Right atrium auricular region (tissue), 2 donors: ENCODE measurements at regions not wholly inside any gene's neighbourhood (a gene's known extent, or its start where the extent isn't known, plus 50 kb on each side); places are given as distances from the start of the nearest gene placed in this dataset.

Experiments used
- DNase-seq: peaks from one replicate; pipeline ENCODE4 v3.0.0-alpha.2; 2019; ENCODE audit warnings: low spot score
- H3K27ac ChIP-seq, 2 donors: fragments of 200-600 bp; sonication (generic); 1 replicate in 1 of 2; 2 replicates in 1 of 2; pipeline ENCODE4 v1.5.1; 2016 to 2019
- H3K27me3 ChIP-seq, 2 donors: fragments of 200-600 bp; sonication (generic); one replicate each; pipeline versions ENCODE4 v1.5.1 to v1.6.0; 2017 to 2019
- H3K36me3 ChIP-seq: fragments of 200-600 bp; sonication (generic); one replicate; pipeline ENCODE4 v1.5.1; 2016
- H3K4me1 ChIP-seq, 2 donors: fragments of 200-600 bp; sonication (generic); one replicate each; pipeline versions ENCODE4 v1.5.1 to v1.6.0; 2017 to 2019
- H3K4me3 ChIP-seq, 2 donors: fragments of 200-600 bp; sonication (generic); 1 replicate in 1 of 2; 2 replicates in 1 of 2; pipeline ENCODE4 v1.5.1; 2017 to 2019; ENCODE audit warnings: mild to moderate bottlenecking in 1 of 2, moderate library complexity in 1 of 2
- H3K9me3 ChIP-seq, 2 donors: fragments of 200-600 bp; sonication (generic); one replicate each; pipeline ENCODE4 v1.5.1; 2019
- TF ChIP-seq, protein P1 (sequence below), 2 donors: fragments of 200-600 bp; sonication (generic); IDR thresholded peaks; one replicate each; pipeline ENCODE4 v1.5.1; 2019; ENCODE audit warnings: antibody characterized with exemption in 2 of 2

DNA sequence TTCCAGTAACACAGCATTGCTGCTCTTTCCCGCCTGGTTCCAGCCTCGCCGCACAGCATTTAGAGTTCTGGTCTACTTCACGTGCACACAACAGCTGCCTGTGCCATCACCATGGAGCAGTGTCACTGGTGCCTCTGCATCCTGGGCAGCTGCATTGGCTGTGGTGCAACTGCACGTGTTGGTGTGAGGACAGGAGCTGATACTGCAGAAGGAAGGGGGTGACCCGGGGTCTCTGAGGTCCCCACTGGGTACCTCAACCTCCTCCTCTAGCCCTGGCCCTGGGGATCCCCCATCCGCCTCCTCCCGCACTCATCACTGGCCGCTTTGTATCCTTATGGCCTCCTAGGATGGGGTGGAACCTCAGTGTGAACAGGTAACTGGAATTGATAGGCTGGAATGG lies 112.5 kb downstream of the SOX1 start:
- no peak for DNase-seq
- no peak overlapping the region for H3K4me3 ChIP-seq
- no peaks in the 10 kb centered on the region for H3K36me3 ChIP-seq
- TF ChIP-seq, protein P1, sequence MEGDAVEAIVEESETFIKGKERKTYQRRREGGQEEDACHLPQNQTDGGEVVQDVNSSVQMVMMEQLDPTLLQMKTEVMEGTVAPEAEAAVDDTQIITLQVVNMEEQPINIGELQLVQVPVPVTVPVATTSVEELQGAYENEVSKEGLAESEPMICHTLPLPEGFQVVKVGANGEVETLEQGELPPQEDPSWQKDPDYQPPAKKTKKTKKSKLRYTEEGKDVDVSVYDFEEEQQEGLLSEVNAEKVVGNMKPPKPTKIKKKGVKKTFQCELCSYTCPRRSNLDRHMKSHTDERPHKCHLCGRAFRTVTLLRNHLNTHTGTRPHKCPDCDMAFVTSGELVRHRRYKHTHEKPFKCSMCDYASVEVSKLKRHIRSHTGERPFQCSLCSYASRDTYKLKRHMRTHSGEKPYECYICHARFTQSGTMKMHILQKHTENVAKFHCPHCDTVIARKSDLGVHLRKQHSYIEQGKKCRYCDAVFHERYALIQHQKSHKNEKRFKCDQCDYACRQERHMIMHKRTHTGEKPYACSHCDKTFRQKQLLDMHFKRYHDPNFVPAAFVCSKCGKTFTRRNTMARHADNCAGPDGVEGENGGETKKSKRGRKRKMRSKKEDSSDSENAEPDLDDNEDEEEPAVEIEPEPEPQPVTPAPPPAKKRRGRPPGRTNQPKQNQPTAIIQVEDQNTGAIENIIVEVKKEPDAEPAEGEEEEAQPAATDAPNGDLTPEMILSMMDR (IDR thresholded peaks at IDR 0.05): no peak
- peaks cover 0 to 3% of the 10 kb centered on the region in 2 donors for H3K9me3 ChIP-seq
- no peaks in the 10 kb centered on the region for H3K27me3 ChIP-seq
- H3K4me1 ChIP-seq: peaks cover 0 to 9% of the 10 kb centered on the region in 2 donors
- no peak overlapping the region for H3K27ac ChIP-seq

DNA sequence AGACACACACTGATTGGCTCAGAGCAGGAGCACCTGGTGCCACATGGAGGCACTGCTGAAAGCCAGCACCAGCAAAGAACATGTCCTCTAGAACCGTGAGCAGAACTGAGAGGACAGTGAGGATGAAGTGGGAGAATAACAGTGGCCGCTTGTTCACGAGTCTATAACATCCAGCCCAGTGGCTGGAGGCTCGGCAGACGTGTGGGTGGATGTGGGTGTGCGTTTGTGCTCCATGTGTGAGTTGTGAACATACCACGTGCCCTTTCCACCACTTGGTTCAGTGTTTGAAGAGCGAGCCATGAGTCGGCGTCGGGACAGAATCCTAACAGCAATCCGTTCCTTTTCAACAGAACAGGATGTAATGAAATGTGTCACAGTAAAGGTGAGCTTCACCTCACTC lies 113.0 kb downstream of the SOX1 start:
- H3K36me3 ChIP-seq: no peaks in the 10 kb centered on the region
- no peaks in the 10 kb centered on the region for H3K27me3 ChIP-seq
- no peak for DNase-seq
- TF ChIP-seq, protein P1 (IDR thresholded peaks at IDR 0.05): no peak
- H3K27ac ChIP-seq: no peak overlapping the region
- no peaks in the 10 kb centered on the region for H3K9me3 ChIP-seq
- no peak overlapping the region for H3K4me3 ChIP-seq
- peaks cover 0 to 9% of the 10 kb centered on the region in 2 donors for H3K4me1 ChIP-seq

DNA sequence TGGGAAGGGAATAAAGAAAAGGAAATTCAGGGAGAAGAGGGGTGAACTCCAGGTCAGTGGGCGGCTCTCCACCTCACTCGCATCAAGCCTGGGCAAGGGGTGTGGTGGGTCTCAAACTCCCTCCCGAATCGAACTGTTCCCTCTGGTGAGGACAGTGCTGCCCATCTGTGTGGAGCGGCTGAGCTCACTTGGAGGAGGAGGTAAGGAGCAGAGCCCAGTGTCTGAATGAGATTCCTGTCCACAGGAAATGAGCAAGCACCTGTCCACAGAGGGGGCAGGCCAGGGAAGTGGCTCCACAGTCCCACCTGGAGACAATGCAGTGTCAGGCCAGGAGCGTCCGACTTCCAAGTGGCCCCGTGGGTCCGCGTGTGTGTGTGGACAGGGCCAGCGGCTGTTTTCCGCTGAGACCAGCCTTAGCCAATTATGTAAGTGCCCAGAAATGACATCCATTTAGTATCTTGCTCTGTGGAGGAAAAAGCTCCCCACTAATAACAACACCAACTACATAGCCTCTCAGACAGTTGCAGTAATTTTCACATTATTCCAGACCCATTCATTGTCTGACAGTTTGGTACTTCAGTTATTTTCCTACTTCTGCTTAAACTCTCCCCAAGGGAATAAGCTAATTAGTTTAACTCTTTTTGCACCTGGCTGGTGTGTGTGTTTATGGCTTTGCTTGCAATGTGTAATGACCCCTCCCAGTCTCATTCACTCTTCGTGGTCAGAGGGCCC lies 114.6 kb downstream of the SOX1 start:
- H3K4me3 ChIP-seq: no peak overlapping the region
- no peak for DNase-seq
- no peak overlapping the region for H3K27ac ChIP-seq
- H3K4me1 ChIP-seq: peaks cover 0 to 9% of the 10 kb centered on the region in 2 donors
- H3K27me3 ChIP-seq: no peaks in the 10 kb centered on the region
- no peaks in the 10 kb centered on the region for H3K36me3 ChIP-seq
- TF ChIP-seq, protein P1 (IDR thresholded peaks at IDR 0.05): no peak
- no peaks in the 10 kb centered on the region for H3K9me3 ChIP-seq

DNA sequence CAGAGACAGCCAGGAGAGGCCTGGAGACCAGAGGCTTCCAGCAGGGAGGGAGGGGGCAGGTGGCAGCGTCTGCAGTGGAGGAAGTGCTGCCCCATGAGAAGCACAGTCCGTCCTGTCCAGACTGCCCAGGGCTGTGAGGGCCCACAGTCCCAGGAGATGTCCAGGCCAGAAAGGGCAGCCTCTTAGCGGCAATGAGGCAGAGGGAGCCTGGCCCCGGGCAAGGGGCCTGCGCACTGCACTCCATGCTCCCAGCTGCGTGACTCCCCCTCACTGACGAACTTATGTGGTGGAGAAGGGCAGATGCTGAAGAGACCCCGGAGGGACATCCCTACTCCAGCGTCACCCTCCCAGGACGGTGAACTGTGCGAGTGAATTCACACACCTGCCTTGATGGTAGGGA lies 115.3 kb downstream of the SOX1 start:
- TF ChIP-seq, protein P1 (IDR thresholded peaks at IDR 0.05): no peak
- H3K4me1 ChIP-seq: peaks cover 0 to 7% of the 10 kb centered on the region in 2 donors
- H3K9me3 ChIP-seq: no peaks in the 10 kb centered on the region
- H3K4me3 ChIP-seq: no peak overlapping the region
- H3K27me3 ChIP-seq: no peaks in the 10 kb centered on the region
- H3K36me3 ChIP-seq: no peaks in the 10 kb centered on the region
- DNase-seq: no peak
- H3K27ac ChIP-seq: no peak overlapping the region

DNA sequence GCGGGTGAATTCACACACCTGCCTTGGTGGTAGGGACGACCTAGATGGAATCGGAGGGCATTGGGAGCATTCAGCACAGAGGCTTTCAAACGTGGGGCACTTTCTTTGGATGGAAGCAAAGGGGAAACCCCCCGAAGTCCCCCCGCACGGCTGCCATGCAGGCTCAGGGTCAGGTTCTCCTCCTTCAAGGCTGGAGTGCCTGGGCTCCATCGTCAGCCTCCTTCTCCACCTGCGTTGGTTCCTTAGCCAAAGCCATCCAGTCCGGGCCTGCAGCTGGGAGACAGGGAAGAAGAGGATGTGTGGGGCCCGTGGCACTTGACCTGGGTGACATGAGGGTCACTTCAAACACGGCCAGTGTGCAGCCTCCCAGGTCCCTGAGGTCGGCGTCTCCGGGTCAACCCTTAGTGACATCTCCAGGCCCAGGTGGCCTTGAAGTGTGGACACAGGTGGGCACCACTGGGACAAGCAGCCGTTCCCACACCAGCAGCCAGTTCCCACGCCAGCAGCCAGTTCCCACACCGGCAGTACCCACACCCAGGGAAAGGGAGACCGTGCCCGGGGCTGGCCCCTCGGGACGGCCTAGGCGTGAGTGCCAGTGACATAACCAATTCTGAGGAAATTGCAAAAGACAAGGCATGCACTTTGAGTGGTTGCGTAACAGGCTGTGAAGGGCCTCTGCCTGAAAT lies 116.0 kb downstream of the SOX1 start:
- no peak for DNase-seq

More for the DNA sequence above, 116.0 kb downstream of the SOX1 start:
- no peaks in the 10 kb centered on the region for H3K36me3 ChIP-seq
- H3K27ac ChIP-seq: no peak overlapping the region
- H3K4me3 ChIP-seq: no peak overlapping the region
- TF ChIP-seq, protein P1 (IDR thresholded peaks at IDR 0.05): no peak
- no peaks in the 10 kb centered on the region for H3K9me3 ChIP-seq
- H3K27me3 ChIP-seq: no peaks in the 10 kb centered on the region
- no peaks in the 10 kb centered on the region for H3K4me1 ChIP-seq
